Vagina (tissue), 2 donors: ENCODE measurements at regions not wholly inside any gene's neighbourhood (a gene's known extent, or its start where the extent isn't known, plus 50 kb on each side); places are given as distances from the start of the nearest gene placed in this dataset.

ENCODE experiments used
- DNase-seq, 2 donors: peaks; one replicate each; pipeline ENCODE4 v3.0.0-alpha.2; 2017; ENCODE audit errors: extremely low spot score in 2 of 2
- H3K27ac ChIP-seq: fragments of 200-600 bp; sonication (generic); one replicate; pipeline ENCODE4 v1.5.1; 2019
- H3K27me3 ChIP-seq: fragments of 200-600 bp; sonication (generic); one replicate; pipeline ENCODE4 v1.5.1; 2019
- H3K36me3 ChIP-seq, 2 donors: fragments of 200-600 bp; sonication (generic); one replicate each; pipeline ENCODE4 v1.5.1; 2017 to 2019
- H3K4me1 ChIP-seq: fragments of 200-600 bp; sonication (generic); one replicate; pipeline ENCODE4 v1.5.1; 2019
- H3K4me3 ChIP-seq, 2 donors: fragments of 200-600 bp; sonication (generic); 1 replicate in 1 of 2; 2 replicates in 1 of 2; pipeline ENCODE4 v1.5.1; 2016 to 2019
- H3K9me3 ChIP-seq: fragments of 200-600 bp; sonication (generic); one replicate; pipeline ENCODE4 v1.5.1; 2019
- POLR2A ChIP-seq, 2 donors: fragments of 450-650 bp; IDR thresholded peaks; one replicate each; pipeline ENCODE4 v1.6.1; 2017; ENCODE audit warnings: antibody characterized with exemption in 2 of 2, mild to moderate bottlenecking in 2 of 2, moderate library complexity in 2 of 2
- POLR2AphosphoS5 ChIP-seq, 2 donors: sonication (generic); formaldehyde crosslinking; IDR thresholded peaks; one replicate each; pipeline ENCODE4 v1.9.0; 2017; ENCODE audit warnings: antibody characterized with exemption in 2 of 2, mild to moderate bottlenecking in 2 of 2, low read depth in 1 of 2; ENCODE audit not compliant: insufficient read depth in 1 of 2
- intact Hi-C: fragments of 100-400 bp; cut with DNase I; formaldehyde crosslinking; loops from one replicate; pipeline ENCODE4 v1.15.1; 2023
- TF ChIP-seq, protein P1 (sequence below), 3 experiments: fragments of 450-650 bp in 2 of 3; fragments of 200-600 bp in 1 of 3; sonication (generic) in 1 of 3; IDR thresholded peaks; one replicate each; pipeline ENCODE4 v1.5.1; 2017 to 2019; ENCODE audit warnings: antibody characterized with exemption in 3 of 3, mild to moderate bottlenecking in 2 of 3, moderate library complexity in 2 of 3

- Histone ChIP-seq H3K4me1 (no peaks in the 10 kb centered on the region), H3K27ac (no peak overlapping the region), H3K9me3 (no peaks in the 10 kb centered on the region), H3K27me3 (no peaks in the 10 kb centered on the region), H3K36me3 (no peaks in the 10 kb centered on the region), H3K4me3 (no peak overlapping the region)
- TF ChIP-seq POLR2A (IDR thresholded peaks at IDR 0.05) (no peak), POLR2AphosphoS5 (IDR thresholded peaks at IDR 0.05; ENCODE audit: insufficient read depth in 1 of 2, low read depth in 1 of 2) (no peak)
- TF ChIP-seq, protein P1, sequence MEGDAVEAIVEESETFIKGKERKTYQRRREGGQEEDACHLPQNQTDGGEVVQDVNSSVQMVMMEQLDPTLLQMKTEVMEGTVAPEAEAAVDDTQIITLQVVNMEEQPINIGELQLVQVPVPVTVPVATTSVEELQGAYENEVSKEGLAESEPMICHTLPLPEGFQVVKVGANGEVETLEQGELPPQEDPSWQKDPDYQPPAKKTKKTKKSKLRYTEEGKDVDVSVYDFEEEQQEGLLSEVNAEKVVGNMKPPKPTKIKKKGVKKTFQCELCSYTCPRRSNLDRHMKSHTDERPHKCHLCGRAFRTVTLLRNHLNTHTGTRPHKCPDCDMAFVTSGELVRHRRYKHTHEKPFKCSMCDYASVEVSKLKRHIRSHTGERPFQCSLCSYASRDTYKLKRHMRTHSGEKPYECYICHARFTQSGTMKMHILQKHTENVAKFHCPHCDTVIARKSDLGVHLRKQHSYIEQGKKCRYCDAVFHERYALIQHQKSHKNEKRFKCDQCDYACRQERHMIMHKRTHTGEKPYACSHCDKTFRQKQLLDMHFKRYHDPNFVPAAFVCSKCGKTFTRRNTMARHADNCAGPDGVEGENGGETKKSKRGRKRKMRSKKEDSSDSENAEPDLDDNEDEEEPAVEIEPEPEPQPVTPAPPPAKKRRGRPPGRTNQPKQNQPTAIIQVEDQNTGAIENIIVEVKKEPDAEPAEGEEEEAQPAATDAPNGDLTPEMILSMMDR (IDR thresholded peaks at IDR 0.05), result no peak
- intact Hi-C loops, result no loop called here
- DNase-seq, result no peak
These were observed 60.7 kb upstream of the PLAC1 start for GRCh38 chrX:134718966-134719317.

- TF ChIP-seq POLR2A (IDR thresholded peaks at IDR 0.05) (no peak), POLR2AphosphoS5 (IDR thresholded peaks at IDR 0.05; ENCODE audit: insufficient read depth in 1 of 2, low read depth in 1 of 2) (no peak)
- TF ChIP-seq, protein P1 (IDR thresholded peaks at IDR 0.05), result no peak
- H3K4me1 ChIP-seq, result no peaks in the 10 kb centered on the region
- no peak overlapping the region for H3K4me3 ChIP-seq
- intact Hi-C loops, result no loop called here
- H3K27me3 ChIP-seq, result no peaks in the 10 kb centered on the region
- no peaks in the 10 kb centered on the region for H3K36me3 ChIP-seq
- H3K27ac ChIP-seq, result no peak overlapping the region
- no peak for DNase-seq
- no peaks in the 10 kb centered on the region for H3K9me3 ChIP-seq
These were observed 60.1 kb upstream of the PLAC1 start for GRCh38 chrX:134718105-134718965.

DNA sequence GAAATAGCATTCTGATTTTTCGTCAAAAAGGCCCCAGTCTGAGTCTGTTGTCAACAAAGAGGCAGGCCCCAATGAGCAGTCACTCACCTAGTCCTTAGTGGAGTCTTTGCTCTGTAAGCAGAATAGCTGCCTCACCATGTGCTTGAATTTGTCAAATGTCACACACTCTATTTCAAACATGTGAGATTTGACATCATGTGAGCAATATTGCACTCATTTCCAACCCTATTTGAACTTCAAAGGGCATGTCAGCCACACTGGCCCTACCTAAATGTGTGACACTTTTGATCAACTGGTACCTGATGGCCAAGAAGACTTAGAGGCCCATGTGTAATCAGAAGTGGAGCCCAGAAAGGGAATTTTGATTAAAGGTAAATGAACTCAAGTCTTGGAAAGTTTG lies 59.4 kb upstream of the PLAC1 start:
- no peaks in the 10 kb centered on the region for H3K27me3 ChIP-seq
- H3K9me3 ChIP-seq, result no peaks in the 10 kb centered on the region
- DNase-seq, result no peak
- no peaks in the 10 kb centered on the region for H3K36me3 ChIP-seq
- TF ChIP-seq POLR2A (IDR thresholded peaks at IDR 0.05), result no peak
- no peak for TF ChIP-seq POLR2AphosphoS5 (IDR thresholded peaks at IDR 0.05; ENCODE audit: insufficient read depth in 1 of 2, low read depth in 1 of 2)
- TF ChIP-seq, protein P1 (IDR thresholded peaks at IDR 0.05), result no peak
- no peak overlapping the region for H3K27ac ChIP-seq
- no peaks in the 10 kb centered on the region for H3K4me1 ChIP-seq
- intact Hi-C loops, result no loop called here
- no peak overlapping the region for H3K4me3 ChIP-seq

- TF ChIP-seq, protein P1 (IDR thresholded peaks at IDR 0.05), result no peak
- TF ChIP-seq POLR2A (IDR thresholded peaks at IDR 0.05) (no peak), POLR2AphosphoS5 (IDR thresholded peaks at IDR 0.05; ENCODE audit: insufficient read depth in 1 of 2, low read depth in 1 of 2) (no peak)
- no peak overlapping the region for H3K4me3 ChIP-seq
- H3K4me1 ChIP-seq, result no peaks in the 10 kb centered on the region
- intact Hi-C loops, result no loop called here
- no peaks in the 10 kb centered on the region for H3K36me3 ChIP-seq
- no peak for DNase-seq
- H3K27me3 ChIP-seq, result no peaks in the 10 kb centered on the region
- H3K27ac ChIP-seq, result no peak overlapping the region
- H3K9me3 ChIP-seq, result no peaks in the 10 kb centered on the region
These were observed 58.3 kb upstream of the PLAC1 start for GRCh38 chrX:134716620-134717012.

DNA sequence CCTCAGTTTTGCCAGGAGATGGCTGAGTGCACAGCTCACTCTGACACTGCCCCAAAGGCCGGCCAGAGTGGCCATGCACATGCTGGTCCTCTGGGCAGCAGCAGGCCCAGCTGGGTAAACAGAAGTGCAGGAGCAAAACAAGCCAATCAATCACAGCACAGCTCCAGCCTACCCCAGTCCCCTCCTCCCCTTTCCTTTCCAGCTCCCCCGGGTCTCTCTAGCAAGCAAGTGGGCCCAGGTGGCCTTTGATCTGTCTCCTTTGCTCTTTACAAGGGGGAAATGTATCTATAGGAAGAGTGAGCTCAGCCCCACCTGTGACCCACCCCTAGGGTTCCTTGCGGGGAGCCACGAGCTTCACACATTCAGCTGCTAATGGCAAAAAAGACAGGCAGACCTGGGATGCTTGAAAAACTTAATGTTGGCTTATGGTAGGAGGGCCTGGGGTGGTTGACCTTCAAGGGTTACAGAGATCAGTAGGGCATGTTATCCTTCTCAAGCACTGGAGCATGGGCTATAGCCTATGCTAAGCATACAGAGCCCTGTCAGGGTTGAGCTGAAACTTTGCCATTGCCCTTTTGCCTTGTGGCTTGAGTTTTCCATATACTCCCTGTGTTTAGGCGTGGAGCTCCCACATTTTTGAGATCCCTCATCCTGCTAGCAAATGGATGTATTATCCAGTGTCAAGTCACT lies 57.8 kb upstream of the PLAC1 start:
- Histone ChIP-seq H3K9me3 (no peaks in the 10 kb centered on the region), H3K27me3 (no peaks in the 10 kb centered on the region), H3K36me3 (no peaks in the 10 kb centered on the region), H3K4me3 (no peak overlapping the region), H3K4me1 (no peaks in the 10 kb centered on the region), H3K27ac (no peak overlapping the region)
- no peak for DNase-seq
- TF ChIP-seq POLR2AphosphoS5 (IDR thresholded peaks at IDR 0.05; ENCODE audit: insufficient read depth in 1 of 2, low read depth in 1 of 2) (no peak), POLR2A (IDR thresholded peaks at IDR 0.05) (no peak)
- TF ChIP-seq, protein P1 (IDR thresholded peaks at IDR 0.05), result no peak
- intact Hi-C loops, result no loop called here
